ENCODE measurements at regions not wholly inside any gene's neighbourhood (a gene's known extent, or its start where the extent isn't known, plus 50 kb on each side); places are given as distances from the start of the nearest gene placed in this dataset.

DNA sequence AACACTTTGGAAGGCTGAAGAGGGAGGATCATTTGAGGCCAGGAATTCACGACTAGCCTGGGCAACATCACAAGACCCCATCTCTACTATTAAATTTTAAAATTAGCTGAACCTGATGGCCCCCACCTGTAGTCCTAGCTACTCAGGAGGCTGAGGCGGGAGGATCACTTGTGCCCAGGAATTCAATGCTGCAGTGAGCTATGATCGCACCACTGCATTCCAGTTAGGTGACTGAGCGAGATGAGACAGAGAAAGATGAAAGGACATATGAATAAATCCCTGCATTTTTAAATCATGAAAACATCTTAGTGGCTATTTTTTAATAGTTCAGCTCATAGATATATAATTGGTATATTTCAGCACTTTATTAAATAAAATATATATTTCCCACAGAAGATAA is 93.8 kb downstream of the GPR63 start:
- no peak overlapping the region for H3K9ac ChIP-seq (ENCODE audit: low read length)
- no peaks in the 10 kb centered on the region for H4K20me1 ChIP-seq (ENCODE audit: low read length)
- no peaks in the 10 kb centered on the region for H3K79me2 ChIP-seq (ENCODE audit: low read length)
- TF ChIP-seq EZH2phosphoT487 (IDR thresholded peaks at IDR 0.05; ENCODE audit: borderline replicate concordance, low read length) (no peak), EZH2 (IDR thresholded peaks at IDR 0.05; ENCODE audit: low read length, unreplicated experiment) (no peak)
- TF ChIP-seq, protein P1, sequence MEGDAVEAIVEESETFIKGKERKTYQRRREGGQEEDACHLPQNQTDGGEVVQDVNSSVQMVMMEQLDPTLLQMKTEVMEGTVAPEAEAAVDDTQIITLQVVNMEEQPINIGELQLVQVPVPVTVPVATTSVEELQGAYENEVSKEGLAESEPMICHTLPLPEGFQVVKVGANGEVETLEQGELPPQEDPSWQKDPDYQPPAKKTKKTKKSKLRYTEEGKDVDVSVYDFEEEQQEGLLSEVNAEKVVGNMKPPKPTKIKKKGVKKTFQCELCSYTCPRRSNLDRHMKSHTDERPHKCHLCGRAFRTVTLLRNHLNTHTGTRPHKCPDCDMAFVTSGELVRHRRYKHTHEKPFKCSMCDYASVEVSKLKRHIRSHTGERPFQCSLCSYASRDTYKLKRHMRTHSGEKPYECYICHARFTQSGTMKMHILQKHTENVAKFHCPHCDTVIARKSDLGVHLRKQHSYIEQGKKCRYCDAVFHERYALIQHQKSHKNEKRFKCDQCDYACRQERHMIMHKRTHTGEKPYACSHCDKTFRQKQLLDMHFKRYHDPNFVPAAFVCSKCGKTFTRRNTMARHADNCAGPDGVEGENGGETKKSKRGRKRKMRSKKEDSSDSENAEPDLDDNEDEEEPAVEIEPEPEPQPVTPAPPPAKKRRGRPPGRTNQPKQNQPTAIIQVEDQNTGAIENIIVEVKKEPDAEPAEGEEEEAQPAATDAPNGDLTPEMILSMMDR (conservative IDR thresholded peaks at IDR 0.05; ENCODE audit: low read depth, low read length): no peak
- ChIA-PET CTCF (no interaction called here), POLR2A (ENCODE audit: unreplicated experiment) (no interaction called here)
- H3K4me3 ChIP-seq (ENCODE audit: low read length): no peak overlapping the region
- DNase-seq (peak; percentile 12), ATAC-seq (no peak)
- no peaks in the 10 kb centered on the region for H3K9me3 ChIP-seq (ENCODE audit: low read length)
- H3K36me3 ChIP-seq (ENCODE audit: low read depth, low read length): no peaks in the 10 kb centered on the region
- H3F3A ChIP-seq (ENCODE audit: low read length, unreplicated experiment): no peaks in the 10 kb centered on the region
- H3K27ac ChIP-seq (ENCODE audit: low read length): no peak overlapping the region
- no TSS peak for BruUV-seq (replicated peaks)
- intact Hi-C loops (cut with micrococcal nuclease): no loop called here
- no peaks in the 10 kb centered on the region for H3K4me1 ChIP-seq (ENCODE audit: insufficient read depth, low read length)
- peaks cover 5% of the 10 kb centered on the region; the same call in 1 of the 2 replicates for H3K27me3 ChIP-seq (ENCODE audit: low read length)
- H3K9me2 ChIP-seq (replicated peaks; ENCODE audit: low read length): no peaks in the 10 kb centered on the region
- no peak overlapping the region for H3K4me2 ChIP-seq (ENCODE audit: low read length)
- no peak overlapping the region for H2AFZ ChIP-seq (ENCODE audit: low read length)

DNA sequence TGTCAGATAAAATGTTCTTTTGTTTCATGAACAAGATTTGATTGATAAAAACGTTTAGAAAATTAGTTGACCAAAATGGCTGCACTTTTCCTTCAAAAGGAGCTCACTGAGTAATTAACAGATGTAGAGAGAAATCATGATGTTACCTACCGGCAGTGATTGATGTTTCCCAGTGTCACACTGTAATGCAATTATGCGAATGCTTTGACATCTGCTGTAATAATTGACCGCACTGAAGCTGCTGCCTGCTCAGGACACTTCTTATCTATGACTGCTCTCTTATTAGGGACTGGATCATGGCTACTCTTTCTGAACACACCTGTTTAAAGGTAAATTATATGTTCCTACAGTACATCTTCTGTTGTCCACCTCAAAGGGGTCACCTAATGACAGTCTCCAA is 94.6 kb downstream of the GPR63 start:
- Histone ChIP-seq H3K27ac (ENCODE audit: low read length) (no peak overlapping the region), H3K9ac (ENCODE audit: low read length) (no peak overlapping the region), H3K4me1 (ENCODE audit: insufficient read depth, low read length) (no peaks in the 10 kb centered on the region), H3K27me3 (ENCODE audit: low read length) (peaks cover 5% of the 10 kb centered on the region; the same call in 1 of the 2 replicates), H3K9me3 (ENCODE audit: low read length) (no peaks in the 10 kb centered on the region), H3K9me2 (replicated peaks; ENCODE audit: low read length) (no peaks in the 10 kb centered on the region), H3K79me2 (ENCODE audit: low read length) (no peaks in the 10 kb centered on the region), H3K4me3 (ENCODE audit: low read length) (no peak overlapping the region), H3K36me3 (ENCODE audit: low read depth, low read length) (no peaks in the 10 kb centered on the region), H3K4me2 (ENCODE audit: low read length) (no peak overlapping the region), H2AFZ (ENCODE audit: low read length) (no peak overlapping the region), H4K20me1 (ENCODE audit: low read length) (no peaks in the 10 kb centered on the region), H3F3A (ENCODE audit: low read length, unreplicated experiment) (no peaks in the 10 kb centered on the region)
- BruUV-seq (replicated peaks): no TSS peak
- intact Hi-C loops (cut with micrococcal nuclease): no loop called here
- ATAC-seq: no peak
- CTCF ChIA-PET: no interaction called here
- TF ChIP-seq, protein P1 (conservative IDR thresholded peaks at IDR 0.05; ENCODE audit: low read depth, low read length): no peak
- no peak for TF ChIP-seq EZH2 (IDR thresholded peaks at IDR 0.05; ENCODE audit: low read length, unreplicated experiment)
- no peak for TF ChIP-seq EZH2phosphoT487 (IDR thresholded peaks at IDR 0.05; ENCODE audit: borderline replicate concordance, low read length)
- no peak for DNase-seq
- POLR2A ChIA-PET (ENCODE audit: unreplicated experiment): no interaction called here

DNA sequence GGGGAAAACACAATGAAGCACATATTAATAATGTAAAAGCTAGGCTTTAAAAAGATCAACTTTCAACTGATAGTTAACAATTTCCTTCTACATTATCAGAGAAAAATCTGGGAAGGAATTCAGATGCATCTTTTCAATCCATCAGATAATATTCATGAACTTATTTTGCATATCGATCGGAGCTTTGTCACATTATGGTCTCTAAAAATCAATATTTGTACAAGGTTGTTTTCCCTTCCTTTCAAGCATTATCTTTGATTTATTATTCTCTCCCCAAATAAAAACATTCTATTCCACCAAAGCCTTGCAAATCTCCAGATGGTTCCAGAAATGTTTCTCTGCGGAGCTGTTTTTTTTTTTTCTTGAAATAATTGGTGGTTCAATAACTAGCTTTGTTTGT is 101.9 kb downstream of the GPR63 start:
- Histone ChIP-seq H4K20me1 (ENCODE audit: low read length) (no peaks in the 10 kb centered on the region), H3K27ac (ENCODE audit: low read length) (no peak overlapping the region), H3K4me1 (ENCODE audit: insufficient read depth, low read length) (no peaks in the 10 kb centered on the region), H3K36me3 (ENCODE audit: low read depth, low read length) (no peaks in the 10 kb centered on the region), H3K79me2 (ENCODE audit: low read length) (no peaks in the 10 kb centered on the region), H3K9me3 (ENCODE audit: low read length) (no peaks in the 10 kb centered on the region), H3K4me3 (ENCODE audit: low read length) (no peak overlapping the region), H3F3A (ENCODE audit: low read length, unreplicated experiment) (no peaks in the 10 kb centered on the region), H2AFZ (ENCODE audit: low read length) (no peak overlapping the region), H3K27me3 (ENCODE audit: low read length) (0 out of 2 replicates have a peak, but pooled peaks cover 9% of the 10 kb centered on the region), H3K9me2 (replicated peaks; ENCODE audit: low read length) (no peaks in the 10 kb centered on the region), H3K9ac (ENCODE audit: low read length) (no peak overlapping the region), H3K4me2 (ENCODE audit: low read length) (no peak overlapping the region)
- TF ChIP-seq EZH2 (IDR thresholded peaks at IDR 0.05; ENCODE audit: low read length, unreplicated experiment): no peak
- TF ChIP-seq, protein P1 (conservative IDR thresholded peaks at IDR 0.05; ENCODE audit: low read depth, low read length): no peak
- TF ChIP-seq EZH2phosphoT487 (IDR thresholded peaks at IDR 0.05; ENCODE audit: borderline replicate concordance, low read length): no peak
- POLR2A ChIA-PET (ENCODE audit: unreplicated experiment): no interaction called here
- no TSS peak for BruUV-seq (replicated peaks)
- intact Hi-C loops (cut with micrococcal nuclease): no loop called here
- CTCF ChIA-PET: no interaction called here
- ATAC-seq (no peak), DNase-seq (no peak)
